GM12864 (cell line): ENCODE measurements at regions not wholly inside any gene's neighbourhood (a gene's known extent, or its start where the extent isn't known, plus 50 kb on each side); places are given as distances from the start of the nearest gene placed in this dataset.

ENCODE experiments used
- DNase-seq: peaks from one replicate; pipeline ENCODE4 v3.0.0-alpha.2; 2011; ENCODE audit warnings: low read depth
- H3K4me3 ChIP-seq: 2 replicates; pipeline ENCODE4 v1.5.1; 2011; ENCODE audit warnings: mild to moderate bottlenecking, low read depth, low read length, control low read depth
- CTCF ChIP-seq: IDR thresholded peaks from 2 replicates; pipeline ENCODE4 v1.5.1; 2011; ENCODE audit warnings: low read depth, mild to moderate bottlenecking, moderate library complexity, low read length, control low read depth, inconsistent platforms; ENCODE audit errors: missing control alignments

GRCh38 chr2:181832015-181832414 is 59.5 kb upstream of the ITPRID2 start:
- no peak for DNase-seq
- no peak overlapping the region for H3K4me3 ChIP-seq
- no peak for TF ChIP-seq CTCF

GRCh38 chr2:181836583-181836982 is 54.9 kb upstream of the ITPRID2 start:
- TF ChIP-seq CTCF = no peak
- H3K4me3 ChIP-seq = no peak overlapping the region
- no peak for DNase-seq

GRCh38 chr2:181837563-181837962 is 54.0 kb upstream of the ITPRID2 start:
- DNase-seq = no peak
- TF ChIP-seq CTCF = no peak
- no peak overlapping the region for H3K4me3 ChIP-seq

GRCh38 chr2:181839811-181840210 is 51.7 kb upstream of the ITPRID2 start:
- H3K4me3 ChIP-seq = no peak overlapping the region
- no peak for DNase-seq
- no peak for TF ChIP-seq CTCF

- no peak for TF ChIP-seq CTCF
- H3K4me3 ChIP-seq = no peak overlapping the region
- DNase-seq = no peak
Measured at GRCh38 chr2:181841079-181841478, 50.5 kb upstream of the ITPRID2 start.
